Ovary (tissue), 3 donors: ENCODE measurements at regions not wholly inside any gene's neighbourhood (a gene's known extent, or its start where the extent isn't known, plus 50 kb on each side); places are given as distances from the start of the nearest gene placed in this dataset.

ENCODE experiments used
- EP300 ChIP-seq: sonication (generic); formaldehyde crosslinking; IDR thresholded peaks from one replicate; pipeline ENCODE4 v1.6.1; 2017; ENCODE audit warnings: antibody characterized with exemption
- TF ChIP-seq, protein P1 (sequence below), 3 donors: fragments of 450-650 bp in 2 of 3; fragments of 200-600 bp in 1 of 3; IDR thresholded peaks; one replicate each; pipeline versions ENCODE4 v1.5.1 to v1.8.0; 2016 to 2022; ENCODE audit warnings: antibody characterized with exemption in 3 of 3, mild to moderate bottlenecking in 1 of 3
- donor health status: DM: no; HTN: no; CAD: no.

- TF ChIP-seq, protein P1, sequence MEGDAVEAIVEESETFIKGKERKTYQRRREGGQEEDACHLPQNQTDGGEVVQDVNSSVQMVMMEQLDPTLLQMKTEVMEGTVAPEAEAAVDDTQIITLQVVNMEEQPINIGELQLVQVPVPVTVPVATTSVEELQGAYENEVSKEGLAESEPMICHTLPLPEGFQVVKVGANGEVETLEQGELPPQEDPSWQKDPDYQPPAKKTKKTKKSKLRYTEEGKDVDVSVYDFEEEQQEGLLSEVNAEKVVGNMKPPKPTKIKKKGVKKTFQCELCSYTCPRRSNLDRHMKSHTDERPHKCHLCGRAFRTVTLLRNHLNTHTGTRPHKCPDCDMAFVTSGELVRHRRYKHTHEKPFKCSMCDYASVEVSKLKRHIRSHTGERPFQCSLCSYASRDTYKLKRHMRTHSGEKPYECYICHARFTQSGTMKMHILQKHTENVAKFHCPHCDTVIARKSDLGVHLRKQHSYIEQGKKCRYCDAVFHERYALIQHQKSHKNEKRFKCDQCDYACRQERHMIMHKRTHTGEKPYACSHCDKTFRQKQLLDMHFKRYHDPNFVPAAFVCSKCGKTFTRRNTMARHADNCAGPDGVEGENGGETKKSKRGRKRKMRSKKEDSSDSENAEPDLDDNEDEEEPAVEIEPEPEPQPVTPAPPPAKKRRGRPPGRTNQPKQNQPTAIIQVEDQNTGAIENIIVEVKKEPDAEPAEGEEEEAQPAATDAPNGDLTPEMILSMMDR (IDR thresholded peaks at IDR 0.05) = no peak
- TF ChIP-seq EP300 = no peak
Observed at GRCh38 chr3:110754212-110754916, 317.3 kb upstream of the NECTIN3 start.
